Fibroblast of lung (primary cell): ENCODE measurements at regions not wholly inside any gene's neighbourhood (a gene's known extent, or its start where the extent isn't known, plus 50 kb on each side); places are given as distances from the start of the nearest gene placed in this dataset.

Source experiments
- EZH2 ChIP-seq: IDR thresholded peaks from 2 replicates; pipeline ENCODE4 v1.5.1; 2012; ENCODE audit warnings: low read length, control low read depth, mild to moderate bottlenecking; ENCODE audit errors: missing control alignments
- TF ChIP-seq, protein P1 (sequence below), 2 donors: IDR thresholded peaks in 1 of 2; conservative IDR thresholded peaks in 1 of 2; 1 replicate in 1 of 2; 2 replicates in 1 of 2; pipeline ENCODE4 v1.5.1; 2011 to 2012; ENCODE audit warnings: low read length in 2 of 2, control low read depth in 1 of 2, inconsistent platforms in 1 of 2, low read depth in 1 of 2, mild to moderate bottlenecking in 1 of 2

GRCh38 chr20:11387189-11387754, 530.4 kb upstream of the BTBD3 start:
- TF ChIP-seq, protein P1, sequence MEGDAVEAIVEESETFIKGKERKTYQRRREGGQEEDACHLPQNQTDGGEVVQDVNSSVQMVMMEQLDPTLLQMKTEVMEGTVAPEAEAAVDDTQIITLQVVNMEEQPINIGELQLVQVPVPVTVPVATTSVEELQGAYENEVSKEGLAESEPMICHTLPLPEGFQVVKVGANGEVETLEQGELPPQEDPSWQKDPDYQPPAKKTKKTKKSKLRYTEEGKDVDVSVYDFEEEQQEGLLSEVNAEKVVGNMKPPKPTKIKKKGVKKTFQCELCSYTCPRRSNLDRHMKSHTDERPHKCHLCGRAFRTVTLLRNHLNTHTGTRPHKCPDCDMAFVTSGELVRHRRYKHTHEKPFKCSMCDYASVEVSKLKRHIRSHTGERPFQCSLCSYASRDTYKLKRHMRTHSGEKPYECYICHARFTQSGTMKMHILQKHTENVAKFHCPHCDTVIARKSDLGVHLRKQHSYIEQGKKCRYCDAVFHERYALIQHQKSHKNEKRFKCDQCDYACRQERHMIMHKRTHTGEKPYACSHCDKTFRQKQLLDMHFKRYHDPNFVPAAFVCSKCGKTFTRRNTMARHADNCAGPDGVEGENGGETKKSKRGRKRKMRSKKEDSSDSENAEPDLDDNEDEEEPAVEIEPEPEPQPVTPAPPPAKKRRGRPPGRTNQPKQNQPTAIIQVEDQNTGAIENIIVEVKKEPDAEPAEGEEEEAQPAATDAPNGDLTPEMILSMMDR (conservative IDR thresholded peaks at IDR 0.05 in 1 of 2, IDR thresholded peaks at IDR 0.05 in 1 of 2; ENCODE audit: low read depth in 1 of 2, low read length in 2 of 2) = no peak
- TF ChIP-seq EZH2 = no peak
